Hepatocyte (in vitro differentiated cells): ENCODE measurements at regions not wholly inside any gene's neighbourhood (a gene's known extent, or its start where the extent isn't known, plus 50 kb on each side); places are given as distances from the start of the nearest gene placed in this dataset.

Source experiments
- DNase-seq: peaks from one replicate; pipeline ENCODE4 v3.0.0-alpha.2; 2016; ENCODE audit warnings: low spot score
- H2AFZ ChIP-seq: fragments of 200-600 bp; sonication (generic); 2 replicates; pipeline ENCODE4 v1.6.0; 2016; ENCODE audit warnings: antibody characterized with exemption, mild to moderate bottlenecking
- H3K27ac ChIP-seq: fragments of 200-600 bp; sonication (generic); 2 replicates; pipeline ENCODE4 v1.5.1; 2016; ENCODE audit warnings: mild to moderate bottlenecking
- H3K27me3 ChIP-seq: fragments of 200-600 bp; sonication (generic); 2 replicates; pipeline ENCODE4 v1.6.1; 2016
- H3K36me3 ChIP-seq: fragments of 200-600 bp; sonication (generic); replicated peaks from 2 replicates; pipeline ENCODE4 v1.5.1; 2016; ENCODE audit warnings: low read depth; ENCODE audit not compliant: insufficient read depth
- H3K4me1 ChIP-seq: fragments of 200-600 bp; sonication (generic); 2 replicates; pipeline ENCODE4 v1.5.1; 2016; ENCODE audit warnings: mild to moderate bottlenecking, moderate library complexity; ENCODE audit not compliant: insufficient read depth
- H3K4me2 ChIP-seq: fragments of 200-600 bp; sonication (generic); 2 replicates; pipeline ENCODE4 v1.6.0; 2016
- H3K4me3 ChIP-seq: fragments of 200-600 bp; sonication (generic); 2 replicates; pipeline ENCODE4 v1.5.1; 2016; ENCODE audit warnings: mild to moderate bottlenecking
- H3K79me2 ChIP-seq: fragments of 200-600 bp; sonication (generic); 2 replicates; pipeline ENCODE4 v1.6.0; 2017; ENCODE audit warnings: mild to moderate bottlenecking
- H3K9me2 ChIP-seq: fragments of 200-600 bp; sonication (generic); replicated peaks from 2 replicates; pipeline ENCODE4 v1.6.0; 2017; ENCODE audit warnings: mild to moderate bottlenecking; ENCODE audit not compliant: insufficient read depth
- H3K9me3 ChIP-seq: fragments of 200-600 bp; sonication (generic); 2 replicates; pipeline ENCODE4 v1.5.1; 2016; ENCODE audit warnings: low read depth, mild to moderate bottlenecking
- H4K20me1 ChIP-seq: fragments of 200-600 bp; sonication (generic); 2 replicates; pipeline ENCODE4 v1.6.0; 2016; ENCODE audit warnings: mild to moderate bottlenecking; ENCODE audit not compliant: insufficient read depth, poor library complexity, severe bottlenecking
- EZH2 ChIP-seq: fragments of 200-600 bp; sonication (generic); IDR thresholded peaks from 2 replicates; pipeline ENCODE4 v1.6.1; 2016; ENCODE audit warnings: antibody characterized with exemption, mild to moderate bottlenecking, borderline replicate concordance
- EZH2phosphoT487 ChIP-seq: fragments of 200-600 bp; sonication (generic); IDR thresholded peaks from one replicate; pipeline ENCODE4 v1.6.1; 2018; ENCODE audit warnings: antibody characterized with exemption, mild to moderate bottlenecking, low read depth, moderate library complexity; ENCODE audit not compliant: unreplicated experiment, severe bottlenecking
- WGBS: methylation state at CpG from one replicate; pipeline ENCODE4 v1.1.6; 2016; ENCODE audit warnings: low lambda C conversion rate; ENCODE audit errors: missing lambda C conversion rate; 5-methylcytosine and 5-hydroxymethylcytosine counted together
- TF ChIP-seq, protein P1 (sequence below): fragments of 200-600 bp; sonication (generic); IDR thresholded peaks from 2 replicates; pipeline ENCODE4 v1.5.1; 2016; ENCODE audit warnings: antibody characterized with exemption, mild to moderate bottlenecking; ENCODE audit not compliant: poor library complexity

DNA sequence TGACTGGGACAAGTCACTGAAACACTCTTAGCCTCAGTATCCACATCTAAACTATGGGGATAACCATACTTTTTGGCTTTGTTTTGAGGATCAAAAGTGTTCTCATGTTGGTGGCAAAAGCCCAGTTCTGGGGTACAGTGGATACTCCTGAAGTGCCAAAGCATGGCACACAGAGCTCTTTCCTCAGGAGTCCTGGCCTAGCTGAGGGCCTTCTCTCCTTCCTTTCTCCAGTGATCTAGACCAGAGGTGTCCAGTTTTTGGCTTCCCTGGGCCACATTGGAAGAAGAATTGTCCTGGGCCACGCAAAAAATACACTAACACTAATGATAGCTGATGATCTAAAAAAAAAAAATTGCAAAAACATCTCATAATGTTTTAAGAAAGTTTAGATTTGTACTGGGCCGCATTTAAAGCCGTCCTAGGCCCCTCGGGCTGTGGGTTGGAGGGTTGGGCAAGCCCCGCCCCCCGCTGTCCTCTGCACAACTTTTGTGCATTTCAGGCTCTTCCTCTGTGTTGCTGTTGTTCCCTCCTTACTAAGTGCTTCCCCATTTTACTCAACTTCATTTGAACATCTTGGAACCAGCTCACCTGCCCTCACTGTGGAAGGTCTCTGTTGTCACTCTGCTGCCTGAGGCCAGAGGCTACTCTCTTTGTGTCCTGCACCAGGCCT lies 337.0 kb downstream of the CYRIA start:
- Histone ChIP-seq H3K79me2 (no peaks in the 10 kb centered on the region), H3K27me3 (no peaks in the 10 kb centered on the region), H2AFZ (no peak overlapping the region), H3K9me3 (no peaks in the 10 kb centered on the region), H3K36me3 (no peaks in the 10 kb centered on the region), H4K20me1 (no peaks in the 10 kb centered on the region), H3K27ac (no peak overlapping the region), H3K4me1 (peaks cover 29% of the 10 kb centered on the region), H3K9me2 (no peaks in the 10 kb centered on the region), H3K4me2 (no peak overlapping the region), H3K4me3 (no peak overlapping the region)
- TF ChIP-seq EZH2phosphoT487 (no peak), EZH2 (no peak)
- TF ChIP-seq, protein P1, sequence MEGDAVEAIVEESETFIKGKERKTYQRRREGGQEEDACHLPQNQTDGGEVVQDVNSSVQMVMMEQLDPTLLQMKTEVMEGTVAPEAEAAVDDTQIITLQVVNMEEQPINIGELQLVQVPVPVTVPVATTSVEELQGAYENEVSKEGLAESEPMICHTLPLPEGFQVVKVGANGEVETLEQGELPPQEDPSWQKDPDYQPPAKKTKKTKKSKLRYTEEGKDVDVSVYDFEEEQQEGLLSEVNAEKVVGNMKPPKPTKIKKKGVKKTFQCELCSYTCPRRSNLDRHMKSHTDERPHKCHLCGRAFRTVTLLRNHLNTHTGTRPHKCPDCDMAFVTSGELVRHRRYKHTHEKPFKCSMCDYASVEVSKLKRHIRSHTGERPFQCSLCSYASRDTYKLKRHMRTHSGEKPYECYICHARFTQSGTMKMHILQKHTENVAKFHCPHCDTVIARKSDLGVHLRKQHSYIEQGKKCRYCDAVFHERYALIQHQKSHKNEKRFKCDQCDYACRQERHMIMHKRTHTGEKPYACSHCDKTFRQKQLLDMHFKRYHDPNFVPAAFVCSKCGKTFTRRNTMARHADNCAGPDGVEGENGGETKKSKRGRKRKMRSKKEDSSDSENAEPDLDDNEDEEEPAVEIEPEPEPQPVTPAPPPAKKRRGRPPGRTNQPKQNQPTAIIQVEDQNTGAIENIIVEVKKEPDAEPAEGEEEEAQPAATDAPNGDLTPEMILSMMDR, result no peak
- DNase-seq, result no peak
- WGBS, result 89% methylated on average over 6 of the region's 6 CpGs

- over 99% methylated on average over 4 of the region's 4 CpGs for WGBS
- no peaks in the 10 kb centered on the region for H3K9me2 ChIP-seq
- no peak overlapping the region for H2AFZ ChIP-seq
- H3K27me3 ChIP-seq, result no peaks in the 10 kb centered on the region
- no peak overlapping the region for H3K27ac ChIP-seq
- H4K20me1 ChIP-seq, result no peaks in the 10 kb centered on the region
- no peak overlapping the region for H3K4me3 ChIP-seq
- H3K36me3 ChIP-seq, result no peaks in the 10 kb centered on the region
- DNase-seq, result no peak
- H3K4me2 ChIP-seq, result no peak overlapping the region
- no peaks in the 10 kb centered on the region for H3K79me2 ChIP-seq
- H3K9me3 ChIP-seq, result no peaks in the 10 kb centered on the region
- peaks cover 35% of the 10 kb centered on the region for H3K4me1 ChIP-seq
- TF ChIP-seq, protein P1, result no peak
- TF ChIP-seq EZH2, result no peak
- no peak for TF ChIP-seq EZH2phosphoT487
Observed at GRCh38 chr2:16327326-16327725, 338.3 kb downstream of the CYRIA start.

GRCh38 chr2:16326711-16327300 lies 338.8 kb downstream of the CYRIA start:
- H3K9me2 ChIP-seq, result no peaks in the 10 kb centered on the region
- no peak overlapping the region for H3K4me2 ChIP-seq
- no peak overlapping the region for H3K27ac ChIP-seq
- H3K4me3 ChIP-seq, result no peak overlapping the region
- no peaks in the 10 kb centered on the region for H3K36me3 ChIP-seq
- DNase-seq, result no peak
- TF ChIP-seq, protein P1, result no peak
- TF ChIP-seq EZH2phosphoT487 (no peak), EZH2 (no peak)
- no peaks in the 10 kb centered on the region for H3K9me3 ChIP-seq
- H3K79me2 ChIP-seq, result no peaks in the 10 kb centered on the region
- H4K20me1 ChIP-seq, result no peaks in the 10 kb centered on the region
- no peaks in the 10 kb centered on the region for H3K27me3 ChIP-seq
- 80% methylated on average over 2 of the region's 2 CpGs for WGBS
- H3K4me1 ChIP-seq, result peaks cover 35% of the 10 kb centered on the region
- H2AFZ ChIP-seq, result no peak overlapping the region
